HCT116 (cell line): ENCODE measurements at regions not wholly inside any gene's neighbourhood (a gene's known extent, or its start where the extent isn't known, plus 50 kb on each side); places are given as distances from the start of the nearest gene placed in this dataset.

ENCODE experiments used
- EGR1 ChIP-seq: IDR thresholded peaks from 2 replicates; pipeline ENCODE4 v1.6.1; 2012; ENCODE audit warnings: low read depth
- POLR2A ChIP-seq: IDR thresholded peaks from 2 replicates; pipeline ENCODE4 v1.7.0; 2011; ENCODE audit warnings: borderline replicate concordance; ENCODE audit not compliant: insufficient read depth, insufficient read length; ENCODE audit errors: extremely low read depth
- SIN3A ChIP-seq: IDR thresholded peaks from 2 replicates; pipeline ENCODE4 v1.6.1; 2012; ENCODE audit warnings: low read depth

DNA sequence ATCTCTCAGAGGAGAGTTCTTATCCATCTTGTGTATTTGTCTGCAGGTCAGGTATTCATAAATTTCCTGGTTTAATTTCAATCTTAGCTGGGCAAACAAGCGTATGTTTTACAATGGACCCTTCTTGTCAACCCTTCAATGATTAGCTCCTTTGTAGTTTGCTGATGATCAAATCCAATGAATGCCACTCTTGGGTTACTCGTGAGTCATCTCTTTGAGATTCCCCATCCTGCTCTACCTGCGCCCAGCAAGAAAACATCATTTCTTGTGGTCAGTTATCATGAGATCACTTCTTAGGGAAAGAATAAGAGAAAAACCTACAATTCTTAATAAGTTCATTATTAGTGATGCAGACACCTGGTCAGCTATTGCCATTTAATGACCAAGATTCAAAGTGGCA is 572.3 kb upstream of the PKN2 start:
- TF ChIP-seq SIN3A (no peak), EGR1 (no peak), POLR2A (no peak)
